ENCODE measurements at regions not wholly inside any gene's neighbourhood (a gene's known extent, or its start where the extent isn't known, plus 50 kb on each side); places are given as distances from the start of the nearest gene placed in this dataset.

DNA sequence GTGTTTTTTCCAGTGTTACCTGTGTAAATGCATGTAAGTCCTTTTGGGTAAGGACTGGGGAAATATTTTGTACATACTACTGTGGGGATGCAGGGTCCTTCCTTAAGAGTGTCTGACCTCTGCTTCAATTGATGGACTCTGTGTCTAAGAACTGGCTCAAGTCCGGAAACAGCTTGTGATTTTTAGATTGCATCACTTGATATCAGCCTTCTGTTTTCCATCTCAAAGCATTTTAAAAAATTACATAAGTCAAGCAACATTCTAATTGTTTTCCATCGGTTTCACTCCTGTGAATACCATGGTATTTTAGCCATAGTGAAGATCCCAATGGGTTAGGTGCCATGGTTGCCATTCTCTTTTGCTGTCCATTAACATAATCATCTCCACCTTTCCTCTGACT lies 597.6 kb downstream of the SQOR start:
- Histone ChIP-seq H3K79me2 (ENCODE audit: insufficient read depth, low read length) (no peaks in the 10 kb centered on the region), H3K4me1 (ENCODE audit: insufficient read depth, low read length) (no peaks in the 10 kb centered on the region), H3K9ac (ENCODE audit: insufficient read depth, low read depth, low read length) (no peak overlapping the region), H3K27me3 (ENCODE audit: control insufficient read depth in 1 of 2, insufficient read depth in 2 of 2, low read length in 2 of 2) (no peaks in the 10 kb centered on the region), H3K27ac (ENCODE audit: extremely low read length, insufficient read depth, low read length) (no peak overlapping the region), H3K36me3 (replicated peaks in 1 of 2; ENCODE audit: control insufficient read depth in 1 of 2, insufficient read depth in 2 of 2, low read length in 2 of 2) (no peaks in the 10 kb centered on the region), H3K9me3 (ENCODE audit: low read length) (peaks cover 22% of the 10 kb centered on the region), H3K4me3 (replicated peaks in 1 of 3; ENCODE audit: insufficient read depth in 1 of 3, low read depth in 2 of 3, low read length in 3 of 3) (no peak overlapping the region), H4K20me1 (ENCODE audit: insufficient read depth, low read length) (no peaks in the 10 kb centered on the region), H2AFZ (ENCODE audit: low read length) (no peak overlapping the region), H3K4me2 (ENCODE audit: low read depth, low read length) (no peak overlapping the region)
- BruUV-seq (replicated peaks): no TSS peak
- CTCF ChIA-PET (ENCODE audit: low intra/inter-chr PET ratio, low total read pairs): no interaction called here
- no peak for DNase-seq (ENCODE audit: low spot score)
- in situ Hi-C loops (cut with HindIII; ENCODE audit: extremely low pct_ligation_motif_present, low pct_unique_long_range_greater_than_20kb): no loop called here
- TF ChIP-seq ZNF333 (CRISPR knock-in tag; IDR thresholded peaks at IDR 0.05; ENCODE audit: borderline replicate concordance): no peak
- no peak for TF ChIP-seq ZNF143 (CRISPR knock-in tag; IDR thresholded peaks at IDR 0.05)
- TF ChIP-seq KDM2A (CRISPR knock-in tag; IDR thresholded peaks at IDR 0.05; ENCODE audit: borderline replicate concordance, low read depth): no peak
- TF ChIP-seq, protein P1, sequence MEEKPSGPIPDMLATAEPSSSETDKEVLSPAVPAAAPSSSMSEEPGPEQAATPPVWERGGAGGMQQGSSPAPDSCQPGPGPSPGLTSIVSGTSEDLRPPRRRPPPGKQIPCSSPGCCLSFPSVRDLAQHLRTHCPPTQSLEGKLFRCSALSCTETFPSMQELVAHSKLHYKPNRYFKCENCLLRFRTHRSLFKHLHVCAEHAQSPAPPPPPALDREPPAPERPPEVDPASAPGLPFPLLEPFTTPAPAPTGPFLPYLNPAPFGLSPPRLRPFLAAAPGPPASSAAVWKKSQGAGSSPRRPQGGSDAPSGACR (CRISPR knock-in tag; IDR thresholded peaks at IDR 0.05): no peak
- no peak for TF ChIP-seq NR3C1 (CRISPR knock-in tag; IDR thresholded peaks at IDR 0.05)
- TF ChIP-seq, protein P2, sequence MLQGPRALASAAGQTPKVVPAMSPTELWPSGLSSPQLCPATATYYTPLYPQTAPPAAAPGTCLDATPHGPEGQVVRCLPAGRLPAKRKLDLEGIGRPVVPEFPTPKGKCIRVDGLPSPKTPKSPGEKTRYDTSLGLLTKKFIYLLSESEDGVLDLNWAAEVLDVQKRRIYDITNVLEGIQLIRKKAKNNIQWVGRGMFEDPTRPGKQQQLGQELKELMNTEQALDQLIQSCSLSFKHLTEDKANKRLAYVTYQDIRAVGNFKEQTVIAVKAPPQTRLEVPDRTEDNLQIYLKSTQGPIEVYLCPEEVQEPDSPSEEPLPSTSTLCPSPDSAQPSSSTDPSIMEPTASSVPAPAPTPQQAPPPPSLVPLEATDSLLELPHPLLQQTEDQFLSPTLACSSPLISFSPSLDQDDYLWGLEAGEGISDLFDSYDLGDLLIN (CRISPR knock-in tag; IDR thresholded peaks at IDR 0.05; ENCODE audit: borderline replicate concordance): no peak
- TF ChIP-seq SATB2 (CRISPR knock-in tag; IDR thresholded peaks at IDR 0.05): no peak
- TF ChIP-seq ZNF660 (CRISPR knock-in tag; IDR thresholded peaks at IDR 0.05; ENCODE audit: borderline replicate concordance, low read depth): no peak
- TF ChIP-seq MIER3 (CRISPR knock-in tag; IDR thresholded peaks at IDR 0.05; ENCODE audit: borderline replicate concordance): no peak
- TF ChIP-seq, protein P3, sequence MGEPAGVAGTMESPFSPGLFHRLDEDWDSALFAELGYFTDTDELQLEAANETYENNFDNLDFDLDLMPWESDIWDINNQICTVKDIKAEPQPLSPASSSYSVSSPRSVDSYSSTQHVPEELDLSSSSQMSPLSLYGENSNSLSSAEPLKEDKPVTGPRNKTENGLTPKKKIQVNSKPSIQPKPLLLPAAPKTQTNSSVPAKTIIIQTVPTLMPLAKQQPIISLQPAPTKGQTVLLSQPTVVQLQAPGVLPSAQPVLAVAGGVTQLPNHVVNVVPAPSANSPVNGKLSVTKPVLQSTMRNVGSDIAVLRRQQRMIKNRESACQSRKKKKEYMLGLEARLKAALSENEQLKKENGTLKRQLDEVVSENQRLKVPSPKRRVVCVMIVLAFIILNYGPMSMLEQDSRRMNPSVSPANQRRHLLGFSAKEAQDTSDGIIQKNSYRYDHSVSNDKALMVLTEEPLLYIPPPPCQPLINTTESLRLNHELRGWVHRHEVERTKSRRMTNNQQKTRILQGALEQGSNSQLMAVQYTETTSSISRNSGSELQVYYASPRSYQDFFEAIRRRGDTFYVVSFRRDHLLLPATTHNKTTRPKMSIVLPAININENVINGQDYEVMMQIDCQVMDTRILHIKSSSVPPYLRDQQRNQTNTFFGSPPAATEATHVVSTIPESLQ (CRISPR knock-in tag; conservative IDR thresholded peaks at IDR 0.05): no peak
- TF ChIP-seq ZNF713 (CRISPR knock-in tag; IDR thresholded peaks at IDR 0.05): no peak
- TF ChIP-seq, protein P4, sequence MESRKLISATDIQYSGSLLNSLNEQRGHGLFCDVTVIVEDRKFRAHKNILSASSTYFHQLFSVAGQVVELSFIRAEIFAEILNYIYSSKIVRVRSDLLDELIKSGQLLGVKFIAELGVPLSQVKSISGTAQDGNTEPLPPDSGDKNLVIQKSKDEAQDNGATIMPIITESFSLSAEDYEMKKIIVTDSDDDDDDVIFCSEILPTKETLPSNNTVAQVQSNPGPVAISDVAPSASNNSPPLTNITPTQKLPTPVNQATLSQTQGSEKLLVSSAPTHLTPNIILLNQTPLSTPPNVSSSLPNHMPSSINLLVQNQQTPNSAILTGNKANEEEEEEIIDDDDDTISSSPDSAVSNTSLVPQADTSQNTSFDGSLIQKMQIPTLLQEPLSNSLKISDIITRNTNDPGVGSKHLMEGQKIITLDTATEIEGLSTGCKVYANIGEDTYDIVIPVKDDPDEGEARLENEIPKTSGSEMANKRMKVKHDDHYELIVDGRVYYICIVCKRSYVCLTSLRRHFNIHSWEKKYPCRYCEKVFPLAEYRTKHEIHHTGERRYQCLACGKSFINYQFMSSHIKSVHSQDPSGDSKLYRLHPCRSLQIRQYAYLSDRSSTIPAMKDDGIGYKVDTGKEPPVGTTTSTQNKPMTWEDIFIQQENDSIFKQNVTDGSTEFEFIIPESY (CRISPR knock-in tag; IDR thresholded peaks at IDR 0.05): no peak
- ATAC-seq: no peak
- POLR2A ChIA-PET: no interaction called here
- FAIRE-seq: no peak
- WGBS (ENCODE audit: low lambda C conversion rate): 0% methylated on average over 2 of the region's 2 CpGs
- intact Hi-C loops (cut with micrococcal nuclease; ENCODE audit: unreplicated experiment): no loop called here
